Left hindlimb (tissue), 1 donor: ENCODE measurements at regions not wholly inside any gene's neighbourhood (a gene's known extent, or its start where the extent isn't known, plus 50 kb on each side); places are given as distances from the start of the nearest gene placed in this dataset.

Source experiments
- DNase-seq: peaks from one replicate; pipeline ENCODE4 v3.0.0-alpha.2; 2018

GRCh38 chr2:52810460-52810859 lies 957.1 kb upstream of the CHAC2 start:
- no peak for DNase-seq

GRCh38 chr2:52805901-52806410 lies 961.6 kb upstream of the CHAC2 start:
- DNase-seq: no peak

- DNase-seq: peak; percentile 44
These were observed 973.0 kb upstream of the CHAC2 start for GRCh38 chr2:52794581-52794980.

- DNase-seq: no peak
These were observed 988.2 kb upstream of the CHAC2 start for GRCh38 chr2:52779446-52779845.

- no peak for DNase-seq
These were observed 991.0 kb upstream of the CHAC2 start for GRCh38 chr2:52776571-52776970.

GRCh38 chr2:52775674-52776073 lies 991.9 kb upstream of the CHAC2 start:
- DNase-seq: no peak

GRCh38 chr2:52765735-52766134 lies 1001.9 kb upstream of the CHAC2 start:
- DNase-seq: no peak

GRCh38 chr2:52749764-52750163 lies 1017.8 kb upstream of the CHAC2 start:
- no peak for DNase-seq

GRCh38 chr2:52745144-52745543 lies 1022.5 kb upstream of the CHAC2 start:
- DNase-seq: no peak

- no peak for DNase-seq
These were observed 1034.7 kb upstream of the CHAC2 start for GRCh38 chr2:52732849-52733395.

GRCh38 chr2:52724585-52724984 lies 1043.0 kb upstream of the CHAC2 start:
- no peak for DNase-seq

GRCh38 chr2:52717836-52718235 lies 1049.8 kb upstream of the CHAC2 start:
- DNase-seq: no peak

GRCh38 chr2:52710810-52711618 lies 1056.6 kb upstream of the CHAC2 start:
- no peak for DNase-seq

GRCh38 chr2:52704251-52704650 lies 1063.4 kb upstream of the CHAC2 start:
- no peak for DNase-seq

- DNase-seq: no peak
These were observed 1064.6 kb upstream of the CHAC2 start for GRCh38 chr2:52703004-52703403.

GRCh38 chr2:52698408-52698807 lies 1069.2 kb upstream of the CHAC2 start:
- DNase-seq: no peak

- DNase-seq: no peak
These were observed 1069.9 kb upstream of the CHAC2 start for GRCh38 chr2:52697690-52698089.

- DNase-seq: no peak
These were observed 1071.9 kb upstream of the CHAC2 start for GRCh38 chr2:52695731-52696130.

GRCh38 chr2:52686935-52687334 lies 1080.7 kb upstream of the CHAC2 start:
- DNase-seq: no peak

- no peak for DNase-seq
These were observed 1091.5 kb upstream of the CHAC2 start for GRCh38 chr2:52676056-52676455.

GRCh38 chr2:52668724-52669123 lies 1098.9 kb upstream of the CHAC2 start:
- DNase-seq: no peak

GRCh38 chr2:52659546-52659945 lies 1108.1 kb upstream of the CHAC2 start:
- no peak for DNase-seq

- DNase-seq: no peak
These were observed 1109.0 kb upstream of the CHAC2 start for GRCh38 chr2:52658598-52658997.

GRCh38 chr2:52639692-52640091 lies 1127.9 kb upstream of the CHAC2 start:
- DNase-seq: no peak

- no peak for DNase-seq
These were observed 1135.1 kb upstream of the CHAC2 start for GRCh38 chr2:52632543-52632942.
